WTC11 (cell line): ENCODE measurements at regions not wholly inside any gene's neighbourhood (a gene's known extent, or its start where the extent isn't known, plus 50 kb on each side); places are given as distances from the start of the nearest gene placed in this dataset.

Source experiments
- ATAC-seq: fragments of 200-7000 bp; cut with Tn5 transposase; 2 replicates; pipeline ENCODE4 v1.10.0; 2021; ENCODE audit warnings: mild to moderate bottlenecking, moderate library complexity
- CTCF ChIA-PET: fragments of 300-600 bp; sonication (Branson Sonifier 250); formaldehyde crosslinking; loops from one replicate; lab custom pipeline; 2021; ENCODE audit warnings: antibody characterized with exemption; lab: Charles Lee
- POLR2A ChIA-PET: fragments of 350-600 bp; sonication (Branson Sonifier 250); formaldehyde crosslinking; loops from one replicate; lab custom pipeline; 2021; ENCODE audit warnings: antibody characterized with exemption; lab: Charles Lee
- DNase-seq: peaks from one replicate; pipeline ENCODE4 v3.0.0; 2021; ENCODE audit warnings: low spot score
- H3K27ac Mint-ChIP-seq: 2 replicates; pipeline ENCODE4 v1.8.0; 2021; ENCODE audit warnings: mixed read lengths
- H3K27me3 Mint-ChIP-seq: 2 replicates; pipeline ENCODE4 v1.8.0; 2021; ENCODE audit warnings: low read depth, mild to moderate bottlenecking, moderate library complexity, mixed read lengths
- H3K36me3 Mint-ChIP-seq: 2 replicates; pipeline ENCODE4 v1.8.0; 2021; ENCODE audit warnings: mixed read lengths
- H3K4me1 Mint-ChIP-seq: 2 replicates; pipeline ENCODE4 v1.8.0; 2022; ENCODE audit warnings: mixed read lengths
- H3K4me3 Mint-ChIP-seq: 2 replicates; pipeline ENCODE4 v1.8.0; 2021; ENCODE audit warnings: mild to moderate bottlenecking, moderate library complexity, mixed read lengths
- H3K9me3 Mint-ChIP-seq: 2 replicates; pipeline ENCODE4 v1.8.0; 2021; ENCODE audit warnings: mixed read lengths
- ATF1 ChIP-seq: sonication (generic); formaldehyde crosslinking; IDR thresholded peaks from 2 replicates; pipeline ENCODE4 v1.8.1; 2023; ENCODE audit warnings: mild to moderate bottlenecking, moderate library complexity, missing genetic modification reagents
- FOXJ3 ChIP-seq: sonication (generic); formaldehyde crosslinking; IDR thresholded peaks from 2 replicates; pipeline ENCODE4 v1.9.0; 2021; ENCODE audit warnings: missing genetic modification reagents, mild to moderate bottlenecking, borderline replicate concordance
- JUN ChIP-seq: sonication (generic); formaldehyde crosslinking; IDR thresholded peaks from 2 replicates; pipeline ENCODE4 v1.8.0; 2023; ENCODE audit warnings: mild to moderate bottlenecking, missing genetic modification reagents
- MYBL2 ChIP-seq: sonication (generic); formaldehyde crosslinking; IDR thresholded peaks from 2 replicates; pipeline ENCODE4 v1.8.1; 2023; ENCODE audit warnings: mild to moderate bottlenecking, moderate library complexity, missing genetic modification reagents
- NR2C2 ChIP-seq: sonication (generic); formaldehyde crosslinking; IDR thresholded peaks from 2 replicates; pipeline ENCODE4 v1.8.0; 2022; ENCODE audit warnings: mild to moderate bottlenecking, missing genetic modification reagents
- RELA ChIP-seq: sonication (generic); formaldehyde crosslinking; IDR thresholded peaks from 2 replicates; pipeline ENCODE4 v1.8.1; 2022; ENCODE audit warnings: missing genetic modification reagents, mild to moderate bottlenecking, borderline replicate concordance
- RORB ChIP-seq: fragments of 250-450 bp; sonication (Bioruptor Pico); IDR thresholded peaks from 2 replicates; pipeline ENCODE4 v1.9.0; 2021; ENCODE audit warnings: mild to moderate bottlenecking
- SMAD4 ChIP-seq: sonication (generic); formaldehyde crosslinking; IDR thresholded peaks from 2 replicates; pipeline ENCODE4 v1.8.0; 2022; ENCODE audit warnings: mild to moderate bottlenecking, missing genetic modification reagents
- TEAD1 ChIP-seq: sonication (generic); formaldehyde crosslinking; IDR thresholded peaks from 2 replicates; pipeline ENCODE4 v1.8.0; 2022; ENCODE audit warnings: mild to moderate bottlenecking, missing genetic modification reagents
- ZNF317 ChIP-seq: sonication (generic); formaldehyde crosslinking; IDR thresholded peaks from 2 replicates; pipeline ENCODE4 v1.8.1; 2023; ENCODE audit warnings: low read depth, mild to moderate bottlenecking, moderate library complexity, missing genetic modification reagents, borderline replicate concordance
- ZNF396 ChIP-seq: fragments of 250-450 bp; sonication (Bioruptor Pico); IDR thresholded peaks from 2 replicates; pipeline ENCODE4 v1.8.0; 2021; ENCODE audit warnings: mild to moderate bottlenecking, moderate library complexity, borderline replicate concordance
- ZNF671 ChIP-seq: fragments of 250-450 bp; sonication (Bioruptor Pico); IDR thresholded peaks from 2 replicates; pipeline ENCODE4 v1.8.0; 2021; ENCODE audit warnings: mild to moderate bottlenecking
- TF ChIP-seq, protein P1 (sequence below): sonication (generic); formaldehyde crosslinking; IDR thresholded peaks from 2 replicates; pipeline ENCODE4 v1.8.0; 2023; ENCODE audit warnings: missing genetic modification reagents, mild to moderate bottlenecking, borderline replicate concordance
- TF ChIP-seq, protein P2 (sequence below): fragments of 250-450 bp; sonication (Bioruptor Pico); IDR thresholded peaks from 2 replicates; pipeline ENCODE4 v1.8.0; 2021; ENCODE audit warnings: mild to moderate bottlenecking
- TF ChIP-seq, protein P3 (sequence below): sonication (generic); formaldehyde crosslinking; IDR thresholded peaks from 2 replicates; pipeline ENCODE4 v1.8.0; 2022; ENCODE audit warnings: mild to moderate bottlenecking, missing genetic modification reagents
- TF ChIP-seq, protein P4 (sequence below): sonication (generic); formaldehyde crosslinking; conservative IDR thresholded peaks from 2 replicates; pipeline ENCODE4 v1.8.1; 2023; ENCODE audit warnings: mild to moderate bottlenecking, low read depth, missing genetic modification reagents, moderate library complexity
- TF ChIP-seq, protein P5 (sequence below): fragments of 250-450 bp; sonication (Bioruptor Pico); IDR thresholded peaks from 2 replicates; pipeline ENCODE4 v1.9.0; 2021; ENCODE audit warnings: mild to moderate bottlenecking
- TF ChIP-seq, protein P6 (sequence below): fragments of 200-600 bp; IDR thresholded peaks from 2 replicates; pipeline ENCODE4 v1.8.0; 2022; ENCODE audit warnings: antibody characterized with exemption
- TF ChIP-seq, protein P7 (sequence below): fragments of 250-450 bp; sonication (Bioruptor Pico); IDR thresholded peaks from 2 replicates; pipeline ENCODE4 v1.9.0; 2021; ENCODE audit warnings: mild to moderate bottlenecking

DNA sequence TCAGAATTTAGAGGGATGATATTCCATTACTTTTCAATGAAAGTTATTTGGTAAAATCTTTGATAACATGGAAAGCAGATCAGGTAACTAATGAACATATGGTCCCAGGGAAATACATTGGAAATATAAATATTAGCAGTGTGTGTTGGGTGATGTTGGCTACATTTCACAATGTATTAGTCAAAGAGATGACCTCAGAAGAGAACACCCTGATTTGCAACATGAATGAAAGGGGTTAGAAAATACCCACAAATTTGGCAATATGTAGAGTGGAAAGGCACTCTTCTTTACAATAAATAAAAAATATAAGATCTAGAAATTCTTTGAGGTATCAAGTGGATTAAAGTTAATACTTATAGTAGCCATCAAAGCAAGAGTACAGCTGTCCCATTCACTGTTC, 606.7 kb downstream of the PSAT1 start (continued):
- TF ChIP-seq, protein P1, sequence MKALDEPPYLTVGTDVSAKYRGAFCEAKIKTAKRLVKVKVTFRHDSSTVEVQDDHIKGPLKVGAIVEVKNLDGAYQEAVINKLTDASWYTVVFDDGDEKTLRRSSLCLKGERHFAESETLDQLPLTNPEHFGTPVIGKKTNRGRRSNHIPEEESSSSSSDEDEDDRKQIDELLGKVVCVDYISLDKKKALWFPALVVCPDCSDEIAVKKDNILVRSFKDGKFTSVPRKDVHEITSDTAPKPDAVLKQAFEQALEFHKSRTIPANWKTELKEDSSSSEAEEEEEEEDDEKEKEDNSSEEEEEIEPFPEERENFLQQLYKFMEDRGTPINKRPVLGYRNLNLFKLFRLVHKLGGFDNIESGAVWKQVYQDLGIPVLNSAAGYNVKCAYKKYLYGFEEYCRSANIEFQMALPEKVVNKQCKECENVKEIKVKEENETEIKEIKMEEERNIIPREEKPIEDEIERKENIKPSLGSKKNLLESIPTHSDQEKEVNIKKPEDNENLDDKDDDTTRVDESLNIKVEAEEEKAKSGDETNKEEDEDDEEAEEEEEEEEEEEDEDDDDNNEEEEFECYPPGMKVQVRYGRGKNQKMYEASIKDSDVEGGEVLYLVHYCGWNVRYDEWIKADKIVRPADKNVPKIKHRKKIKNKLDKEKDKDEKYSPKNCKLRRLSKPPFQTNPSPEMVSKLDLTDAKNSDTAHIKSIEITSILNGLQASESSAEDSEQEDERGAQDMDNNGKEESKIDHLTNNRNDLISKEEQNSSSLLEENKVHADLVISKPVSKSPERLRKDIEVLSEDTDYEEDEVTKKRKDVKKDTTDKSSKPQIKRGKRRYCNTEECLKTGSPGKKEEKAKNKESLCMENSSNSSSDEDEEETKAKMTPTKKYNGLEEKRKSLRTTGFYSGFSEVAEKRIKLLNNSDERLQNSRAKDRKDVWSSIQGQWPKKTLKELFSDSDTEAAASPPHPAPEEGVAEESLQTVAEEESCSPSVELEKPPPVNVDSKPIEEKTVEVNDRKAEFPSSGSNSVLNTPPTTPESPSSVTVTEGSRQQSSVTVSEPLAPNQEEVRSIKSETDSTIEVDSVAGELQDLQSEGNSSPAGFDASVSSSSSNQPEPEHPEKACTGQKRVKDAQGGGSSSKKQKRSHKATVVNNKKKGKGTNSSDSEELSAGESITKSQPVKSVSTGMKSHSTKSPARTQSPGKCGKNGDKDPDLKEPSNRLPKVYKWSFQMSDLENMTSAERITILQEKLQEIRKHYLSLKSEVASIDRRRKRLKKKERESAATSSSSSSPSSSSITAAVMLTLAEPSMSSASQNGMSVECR (CRISPR knock-in tag), result no peak
- TF ChIP-seq, protein P2, sequence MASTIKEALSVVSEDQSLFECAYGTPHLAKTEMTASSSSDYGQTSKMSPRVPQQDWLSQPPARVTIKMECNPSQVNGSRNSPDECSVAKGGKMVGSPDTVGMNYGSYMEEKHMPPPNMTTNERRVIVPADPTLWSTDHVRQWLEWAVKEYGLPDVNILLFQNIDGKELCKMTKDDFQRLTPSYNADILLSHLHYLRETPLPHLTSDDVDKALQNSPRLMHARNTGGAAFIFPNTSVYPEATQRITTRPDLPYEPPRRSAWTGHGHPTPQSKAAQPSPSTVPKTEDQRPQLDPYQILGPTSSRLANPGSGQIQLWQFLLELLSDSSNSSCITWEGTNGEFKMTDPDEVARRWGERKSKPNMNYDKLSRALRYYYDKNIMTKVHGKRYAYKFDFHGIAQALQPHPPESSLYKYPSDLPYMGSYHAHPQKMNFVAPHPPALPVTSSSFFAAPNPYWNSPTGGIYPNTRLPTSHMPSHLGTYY (CRISPR knock-in tag), result no peak
- no peak for TF ChIP-seq ZNF671 (CRISPR knock-in tag)
- no peak for TF ChIP-seq ZNF317 (CRISPR knock-in tag)

DNA sequence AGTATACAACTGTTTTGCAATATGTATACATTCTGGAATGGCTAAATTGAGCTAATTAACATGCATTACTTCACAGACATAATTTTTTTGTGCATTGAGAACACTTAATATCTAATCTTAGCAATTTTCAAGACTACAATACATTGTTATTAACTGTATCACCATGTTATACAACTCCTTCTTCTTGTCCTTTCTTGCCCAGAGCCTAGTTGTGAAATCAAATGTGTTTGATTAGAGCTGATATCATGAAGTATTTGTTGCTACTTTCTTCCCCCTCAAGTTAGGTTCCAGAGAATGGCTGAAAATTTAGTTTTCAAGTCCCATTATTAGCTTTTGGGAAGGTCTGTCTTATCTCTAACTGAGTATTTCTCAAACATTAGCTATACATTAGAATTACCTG, 607.8 kb downstream of the PSAT1 start:
- CTCF ChIA-PET, result interaction anchor here (1.7 kb wide), 1 partner anchor 230 kb away, joined by 4 read pairs; no protein-coding TSS in a partner anchor
- DNase-seq (no peak), ATAC-seq (no peak)
- H3K4me1 Mint-ChIP-seq, result no peaks in the 10 kb centered on the region
- no peaks in the 10 kb centered on the region for H3K27me3 Mint-ChIP-seq
- no peak overlapping the region for H3K4me3 Mint-ChIP-seq
- peaks cover 10% of the 10 kb centered on the region for H3K9me3 Mint-ChIP-seq
- POLR2A ChIA-PET, result no interaction called here
- H3K36me3 Mint-ChIP-seq, result no peaks in the 10 kb centered on the region
- no peak overlapping the region for H3K27ac Mint-ChIP-seq
- TF ChIP-seq NR2C2 (CRISPR knock-in tag) (no peak), RORB (CRISPR knock-in tag) (no peak), ATF1 (CRISPR knock-in tag) (no peak), SMAD4 (CRISPR knock-in tag) (no peak), TEAD1 (CRISPR knock-in tag) (no peak), ZNF396 (CRISPR knock-in tag) (no peak), FOXJ3 (no peak), ZNF671 (CRISPR knock-in tag) (no peak), MYBL2 (CRISPR knock-in tag) (no peak), JUN (CRISPR knock-in tag) (no peak), RELA (no peak)
- TF ChIP-seq, protein P3, sequence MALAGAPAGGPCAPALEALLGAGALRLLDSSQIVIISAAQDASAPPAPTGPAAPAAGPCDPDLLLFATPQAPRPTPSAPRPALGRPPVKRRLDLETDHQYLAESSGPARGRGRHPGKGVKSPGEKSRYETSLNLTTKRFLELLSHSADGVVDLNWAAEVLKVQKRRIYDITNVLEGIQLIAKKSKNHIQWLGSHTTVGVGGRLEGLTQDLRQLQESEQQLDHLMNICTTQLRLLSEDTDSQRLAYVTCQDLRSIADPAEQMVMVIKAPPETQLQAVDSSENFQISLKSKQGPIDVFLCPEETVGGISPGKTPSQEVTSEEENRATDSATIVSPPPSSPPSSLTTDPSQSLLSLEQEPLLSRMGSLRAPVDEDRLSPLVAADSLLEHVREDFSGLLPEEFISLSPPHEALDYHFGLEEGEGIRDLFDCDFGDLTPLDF (CRISPR knock-in tag), result no peak
- TF ChIP-seq, protein P4, sequence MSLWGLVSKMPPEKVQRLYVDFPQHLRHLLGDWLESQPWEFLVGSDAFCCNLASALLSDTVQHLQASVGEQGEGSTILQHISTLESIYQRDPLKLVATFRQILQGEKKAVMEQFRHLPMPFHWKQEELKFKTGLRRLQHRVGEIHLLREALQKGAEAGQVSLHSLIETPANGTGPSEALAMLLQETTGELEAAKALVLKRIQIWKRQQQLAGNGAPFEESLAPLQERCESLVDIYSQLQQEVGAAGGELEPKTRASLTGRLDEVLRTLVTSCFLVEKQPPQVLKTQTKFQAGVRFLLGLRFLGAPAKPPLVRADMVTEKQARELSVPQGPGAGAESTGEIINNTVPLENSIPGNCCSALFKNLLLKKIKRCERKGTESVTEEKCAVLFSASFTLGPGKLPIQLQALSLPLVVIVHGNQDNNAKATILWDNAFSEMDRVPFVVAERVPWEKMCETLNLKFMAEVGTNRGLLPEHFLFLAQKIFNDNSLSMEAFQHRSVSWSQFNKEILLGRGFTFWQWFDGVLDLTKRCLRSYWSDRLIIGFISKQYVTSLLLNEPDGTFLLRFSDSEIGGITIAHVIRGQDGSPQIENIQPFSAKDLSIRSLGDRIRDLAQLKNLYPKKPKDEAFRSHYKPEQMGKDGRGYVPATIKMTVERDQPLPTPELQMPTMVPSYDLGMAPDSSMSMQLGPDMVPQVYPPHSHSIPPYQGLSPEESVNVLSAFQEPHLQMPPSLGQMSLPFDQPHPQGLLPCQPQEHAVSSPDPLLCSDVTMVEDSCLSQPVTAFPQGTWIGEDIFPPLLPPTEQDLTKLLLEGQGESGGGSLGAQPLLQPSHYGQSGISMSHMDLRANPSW (CRISPR knock-in tag), result no peak
- TF ChIP-seq, protein P5, sequence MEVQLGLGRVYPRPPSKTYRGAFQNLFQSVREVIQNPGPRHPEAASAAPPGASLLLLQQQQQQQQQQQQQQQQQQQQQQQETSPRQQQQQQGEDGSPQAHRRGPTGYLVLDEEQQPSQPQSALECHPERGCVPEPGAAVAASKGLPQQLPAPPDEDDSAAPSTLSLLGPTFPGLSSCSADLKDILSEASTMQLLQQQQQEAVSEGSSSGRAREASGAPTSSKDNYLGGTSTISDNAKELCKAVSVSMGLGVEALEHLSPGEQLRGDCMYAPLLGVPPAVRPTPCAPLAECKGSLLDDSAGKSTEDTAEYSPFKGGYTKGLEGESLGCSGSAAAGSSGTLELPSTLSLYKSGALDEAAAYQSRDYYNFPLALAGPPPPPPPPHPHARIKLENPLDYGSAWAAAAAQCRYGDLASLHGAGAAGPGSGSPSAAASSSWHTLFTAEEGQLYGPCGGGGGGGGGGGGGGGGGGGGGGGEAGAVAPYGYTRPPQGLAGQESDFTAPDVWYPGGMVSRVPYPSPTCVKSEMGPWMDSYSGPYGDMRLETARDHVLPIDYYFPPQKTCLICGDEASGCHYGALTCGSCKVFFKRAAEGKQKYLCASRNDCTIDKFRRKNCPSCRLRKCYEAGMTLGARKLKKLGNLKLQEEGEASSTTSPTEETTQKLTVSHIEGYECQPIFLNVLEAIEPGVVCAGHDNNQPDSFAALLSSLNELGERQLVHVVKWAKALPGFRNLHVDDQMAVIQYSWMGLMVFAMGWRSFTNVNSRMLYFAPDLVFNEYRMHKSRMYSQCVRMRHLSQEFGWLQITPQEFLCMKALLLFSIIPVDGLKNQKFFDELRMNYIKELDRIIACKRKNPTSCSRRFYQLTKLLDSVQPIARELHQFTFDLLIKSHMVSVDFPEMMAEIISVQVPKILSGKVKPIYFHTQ (CRISPR knock-in tag), result no peak
- TF ChIP-seq, protein P6, sequence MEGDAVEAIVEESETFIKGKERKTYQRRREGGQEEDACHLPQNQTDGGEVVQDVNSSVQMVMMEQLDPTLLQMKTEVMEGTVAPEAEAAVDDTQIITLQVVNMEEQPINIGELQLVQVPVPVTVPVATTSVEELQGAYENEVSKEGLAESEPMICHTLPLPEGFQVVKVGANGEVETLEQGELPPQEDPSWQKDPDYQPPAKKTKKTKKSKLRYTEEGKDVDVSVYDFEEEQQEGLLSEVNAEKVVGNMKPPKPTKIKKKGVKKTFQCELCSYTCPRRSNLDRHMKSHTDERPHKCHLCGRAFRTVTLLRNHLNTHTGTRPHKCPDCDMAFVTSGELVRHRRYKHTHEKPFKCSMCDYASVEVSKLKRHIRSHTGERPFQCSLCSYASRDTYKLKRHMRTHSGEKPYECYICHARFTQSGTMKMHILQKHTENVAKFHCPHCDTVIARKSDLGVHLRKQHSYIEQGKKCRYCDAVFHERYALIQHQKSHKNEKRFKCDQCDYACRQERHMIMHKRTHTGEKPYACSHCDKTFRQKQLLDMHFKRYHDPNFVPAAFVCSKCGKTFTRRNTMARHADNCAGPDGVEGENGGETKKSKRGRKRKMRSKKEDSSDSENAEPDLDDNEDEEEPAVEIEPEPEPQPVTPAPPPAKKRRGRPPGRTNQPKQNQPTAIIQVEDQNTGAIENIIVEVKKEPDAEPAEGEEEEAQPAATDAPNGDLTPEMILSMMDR, result no peak
- TF ChIP-seq, protein P7, sequence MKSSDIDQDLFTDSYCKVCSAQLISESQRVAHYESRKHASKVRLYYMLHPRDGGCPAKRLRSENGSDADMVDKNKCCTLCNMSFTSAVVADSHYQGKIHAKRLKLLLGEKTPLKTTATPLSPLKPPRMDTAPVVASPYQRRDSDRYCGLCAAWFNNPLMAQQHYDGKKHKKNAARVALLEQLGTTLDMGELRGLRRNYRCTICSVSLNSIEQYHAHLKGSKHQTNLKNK, result no peak
